ENCODE measurements at regions not wholly inside any gene's neighbourhood (a gene's known extent, or its start where the extent isn't known, plus 50 kb on each side); places are given as distances from the start of the nearest gene placed in this dataset.

- Histone ChIP-seq H2BK120ac (ENCODE audit: low read depth, low read length, poor library complexity, severe bottlenecking) (no peak overlapping the region), H2AK5ac (ENCODE audit: insufficient read length, low read length) (no peak overlapping the region), H3K23ac (ENCODE audit: insufficient read length, low read depth, low read length) (no peak overlapping the region), H3K79me2 (ENCODE audit: insufficient read depth, low read length) (no peaks in the 10 kb centered on the region), H4K20me1 (ENCODE audit: control insufficient read depth, insufficient read depth, insufficient read length) (no peaks in the 10 kb centered on the region), H3K4me1 (ENCODE audit: insufficient read depth, low read length) (no peaks in the 10 kb centered on the region), H3K56ac (ENCODE audit: insufficient read length, low read depth, low read length) (no peak overlapping the region), H3K4ac (ENCODE audit: low read depth, low read length) (no peak overlapping the region), H4K91ac (ENCODE audit: insufficient read length, low read depth, low read length) (no peak overlapping the region), H3K27ac (ENCODE audit: insufficient read length, low read depth, low read length) (no peak overlapping the region), H2AFZ (ENCODE audit: low read length) (no peak overlapping the region), H2BK15ac (ENCODE audit: low read depth, low read length) (no peak overlapping the region), H3K9ac (ENCODE audit: extremely low read depth, insufficient read length, low read length) (no peak overlapping the region), H3K14ac (ENCODE audit: insufficient read depth, low read length) (no peak overlapping the region), H4K5ac (ENCODE audit: insufficient read length, low read depth, low read length) (no peak overlapping the region), H3K9me3 (ENCODE audit: control insufficient read depth, low read depth, low read length) (no peaks in the 10 kb centered on the region), H3K23me2 (ENCODE audit: insufficient read length, low read depth, low read length, poor library complexity, severe bottlenecking) (no peaks in the 10 kb centered on the region), H2BK20ac (ENCODE audit: low read depth, low read length, poor library complexity, severe bottlenecking) (no peak overlapping the region), H3K79me1 (ENCODE audit: insufficient read depth, low read depth, low read length, poor library complexity, severe bottlenecking) (no peaks in the 10 kb centered on the region), H4K8ac (replicated peaks; ENCODE audit: insufficient read length, low read depth, low read length) (no peak overlapping the region), H3K4me2 (ENCODE audit: insufficient read depth, insufficient read length, low read length) (no peak overlapping the region), H3K27me3 (ENCODE audit: insufficient read depth, low read length) (no peaks in the 10 kb centered on the region), H2BK5ac (ENCODE audit: insufficient read length, low read length) (no peak overlapping the region), H2BK12ac (ENCODE audit: insufficient read length, low read depth, low read length) (no peak overlapping the region), H3T11ph (ENCODE audit: low read length) (no peak overlapping the region), H3K18ac (ENCODE audit: insufficient read length, low read depth, low read length) (no peak overlapping the region)
- TF ChIP-seq CTCF (conservative IDR thresholded peaks at IDR 0.05) = no peak
- no peak overlapping the region for H3K4me3 Mint-ChIP-seq
- DNase-seq = no peak
- H3K27me3 Mint-ChIP-seq (ENCODE audit: low read depth) = peaks cover 2% of the 10 kb centered on the region; the same call in 1 of the 2 replicates
- peaks cover under 1% of the 10 kb centered on the region in 2 experiments for H3K4me1 Mint-ChIP-seq
- no CpG with 5 or more reads among the region's 1 CpG for WGBS (ENCODE audit: extremely low coverage, insufficient read length, low lambda C conversion rate)
- no peaks in the 10 kb centered on the region; a peak in 1 of 5 replicates for H3K9me3 Mint-ChIP-seq
- H3K27ac Mint-ChIP-seq = no peak overlapping the region
- no peaks in the 10 kb centered on the region for H3K36me3 Mint-ChIP-seq (ENCODE audit: insufficient read depth in 1 of 3, low read depth in 3 of 3)
Measured at GRCh38 chr4:89425023-89425422, 117.4 kb upstream of the GPRIN3 start.

All from H9 (cell line).